ENCODE measurements at regions not wholly inside any gene's neighbourhood (a gene's known extent, or its start where the extent isn't known, plus 50 kb on each side); places are given as distances from the start of the nearest gene placed in this dataset.
A peak's percentile ranks its signal among the peaks of the same experiment; 100 is the strongest.

DNA sequence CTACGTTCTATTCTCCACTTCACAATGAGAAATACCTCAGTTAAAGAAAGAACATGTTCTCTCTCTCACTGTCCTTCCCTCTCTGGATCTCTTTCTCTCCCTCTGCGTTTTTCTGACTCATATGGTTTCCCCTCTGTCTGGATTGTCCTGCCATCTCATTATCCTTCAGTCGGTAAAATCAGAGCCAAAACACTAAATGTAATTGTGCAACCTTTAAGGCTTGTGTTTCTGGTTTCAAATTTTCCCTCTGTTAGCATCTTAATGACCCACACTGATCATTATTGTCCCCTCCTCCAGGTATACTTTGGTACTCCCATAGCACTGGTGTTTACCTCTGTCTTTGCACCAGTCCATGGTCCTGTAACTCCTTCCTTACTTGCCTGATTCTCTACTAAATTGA, 509.4 kb upstream of the C9orf72 start:
- H3K27ac ChIP-seq: no peak overlapping the region
- TF ChIP-seq, protein P1, sequence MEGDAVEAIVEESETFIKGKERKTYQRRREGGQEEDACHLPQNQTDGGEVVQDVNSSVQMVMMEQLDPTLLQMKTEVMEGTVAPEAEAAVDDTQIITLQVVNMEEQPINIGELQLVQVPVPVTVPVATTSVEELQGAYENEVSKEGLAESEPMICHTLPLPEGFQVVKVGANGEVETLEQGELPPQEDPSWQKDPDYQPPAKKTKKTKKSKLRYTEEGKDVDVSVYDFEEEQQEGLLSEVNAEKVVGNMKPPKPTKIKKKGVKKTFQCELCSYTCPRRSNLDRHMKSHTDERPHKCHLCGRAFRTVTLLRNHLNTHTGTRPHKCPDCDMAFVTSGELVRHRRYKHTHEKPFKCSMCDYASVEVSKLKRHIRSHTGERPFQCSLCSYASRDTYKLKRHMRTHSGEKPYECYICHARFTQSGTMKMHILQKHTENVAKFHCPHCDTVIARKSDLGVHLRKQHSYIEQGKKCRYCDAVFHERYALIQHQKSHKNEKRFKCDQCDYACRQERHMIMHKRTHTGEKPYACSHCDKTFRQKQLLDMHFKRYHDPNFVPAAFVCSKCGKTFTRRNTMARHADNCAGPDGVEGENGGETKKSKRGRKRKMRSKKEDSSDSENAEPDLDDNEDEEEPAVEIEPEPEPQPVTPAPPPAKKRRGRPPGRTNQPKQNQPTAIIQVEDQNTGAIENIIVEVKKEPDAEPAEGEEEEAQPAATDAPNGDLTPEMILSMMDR (conservative IDR thresholded peaks at IDR 0.05; ENCODE audit: low read depth): no peak
- POLR2A ChIA-PET (ENCODE audit: low non-redundant PET): no interaction called here
- CTCF ChIA-PET: no interaction called here
- no peak for DNase-seq (ENCODE audit: low spot score)

DNA sequence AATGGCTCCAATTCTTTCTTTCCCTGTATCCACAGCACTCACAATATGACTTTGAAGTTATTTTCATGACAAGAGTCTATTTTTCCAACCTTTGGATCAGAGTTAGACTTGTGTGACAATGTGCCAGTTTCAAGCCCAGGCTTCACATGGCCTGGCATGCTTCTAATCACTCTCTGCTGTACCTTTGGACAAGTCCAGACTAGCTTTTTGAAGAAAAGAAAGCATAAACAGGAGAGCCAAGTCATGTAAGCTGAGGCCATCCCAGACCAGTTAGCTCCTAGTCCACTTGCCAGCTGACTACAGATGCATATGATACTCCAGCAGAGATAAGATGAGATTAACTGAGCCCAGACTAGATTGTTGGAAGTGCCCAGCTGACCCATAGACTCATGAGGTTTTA, 513.6 kb upstream of the C9orf72 start:
- POLR2A ChIA-PET (ENCODE audit: low non-redundant PET): no interaction called here

DNA sequence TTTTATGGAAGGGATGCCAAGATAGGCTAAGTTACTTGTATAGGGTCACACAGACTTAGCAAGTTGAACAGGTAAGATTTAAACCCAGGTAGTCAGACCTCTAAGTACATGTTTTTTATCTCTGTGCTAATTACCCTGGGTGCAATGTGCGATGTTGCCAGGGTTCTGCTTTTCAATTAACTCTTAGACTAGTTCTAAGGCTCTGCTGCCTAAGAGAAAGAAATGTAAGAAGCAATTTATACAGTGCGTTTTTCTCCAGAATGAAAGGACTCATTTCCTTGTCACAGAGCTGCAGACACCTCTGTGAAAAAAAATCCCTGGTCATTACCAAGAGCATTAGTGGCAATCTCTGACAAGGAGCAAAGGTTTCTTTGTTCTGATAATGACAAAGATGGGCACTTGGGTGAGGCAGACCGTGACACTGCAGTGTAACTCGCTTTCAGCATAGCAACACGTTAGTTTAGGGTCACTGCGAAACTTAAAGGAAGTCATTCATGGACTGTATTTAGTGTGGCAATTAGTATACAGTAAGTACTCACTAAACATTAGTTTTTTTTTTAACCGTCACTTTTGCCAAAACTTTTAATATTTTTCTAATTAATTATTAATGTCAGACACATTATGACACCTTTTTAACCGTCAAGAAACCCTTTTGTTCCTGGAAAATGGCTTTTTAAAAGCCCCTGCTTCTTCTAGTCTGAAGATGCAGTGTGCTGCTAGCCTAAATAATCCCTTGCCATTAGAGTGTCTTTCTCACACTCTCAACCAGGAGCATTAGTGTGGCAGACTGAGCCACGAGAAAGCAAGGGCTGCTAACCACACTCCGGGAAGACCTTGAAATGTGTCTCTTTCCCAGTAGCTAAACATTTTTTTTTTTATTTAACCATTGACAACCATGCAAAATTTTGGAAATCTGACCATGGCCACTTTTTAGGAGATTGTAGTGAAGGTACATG, 520.0 kb upstream of the C9orf72 start:
- POLR2A ChIA-PET (ENCODE audit: low non-redundant PET): no interaction called here
- CTCF ChIA-PET: no interaction called here
- H3K27ac ChIP-seq: no peak overlapping the region
- no peak for DNase-seq (ENCODE audit: low spot score)
- TF ChIP-seq, protein P1 (conservative IDR thresholded peaks at IDR 0.05; ENCODE audit: low read depth): no peak

More for the DNA sequence above, 513.6 kb upstream of the C9orf72 start:
- TF ChIP-seq, protein P1 (conservative IDR thresholded peaks at IDR 0.05; ENCODE audit: low read depth): no peak
- DNase-seq (ENCODE audit: low spot score): peak; percentile 17
- no peak overlapping the region for H3K27ac ChIP-seq
- CTCF ChIA-PET: no interaction called here

DNA sequence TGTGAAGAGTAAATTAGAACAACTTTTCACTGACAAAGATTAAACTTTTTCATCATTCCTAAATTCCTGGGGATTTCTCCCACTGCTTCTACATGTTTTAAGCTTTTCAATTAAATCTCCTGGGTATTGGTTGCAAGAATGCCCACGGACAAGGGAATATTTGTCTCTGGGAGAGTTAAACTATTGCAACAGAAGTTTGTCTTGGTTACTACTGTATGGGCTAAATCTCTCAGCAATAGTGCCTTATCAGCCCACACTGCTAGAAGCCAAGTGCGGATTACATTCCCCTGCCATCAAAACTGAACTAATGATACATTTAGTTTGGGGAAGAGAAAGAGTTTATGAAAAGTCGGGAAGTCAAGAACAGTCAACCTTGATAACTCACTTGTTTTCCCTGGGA, 528.2 kb upstream of the C9orf72 start:
- no peak overlapping the region for H3K27ac ChIP-seq
- TF ChIP-seq, protein P1 (conservative IDR thresholded peaks at IDR 0.05; ENCODE audit: low read depth): no peak
- POLR2A ChIA-PET (ENCODE audit: low non-redundant PET): no interaction called here
- no peak for DNase-seq (ENCODE audit: low spot score)
- CTCF ChIA-PET: no interaction called here

DNA sequence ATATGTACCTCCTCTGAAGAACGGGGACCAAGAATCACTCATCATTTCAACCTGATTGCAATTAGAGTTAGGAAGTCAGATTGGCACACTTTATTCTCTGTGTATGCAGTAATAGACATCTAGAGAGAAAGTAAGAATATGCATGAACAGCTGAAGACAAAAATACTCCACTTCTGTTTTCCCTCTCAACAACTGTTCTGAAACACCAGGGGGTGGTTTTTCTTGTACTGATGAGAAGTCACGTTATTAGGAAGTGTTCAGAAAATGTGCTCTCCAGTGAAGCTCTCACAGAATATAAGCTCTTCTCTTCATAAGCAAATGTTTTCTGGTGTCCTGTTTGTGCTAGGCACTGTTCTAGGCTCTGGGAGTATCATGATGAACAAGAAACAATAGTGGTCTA, 531.7 kb upstream of the C9orf72 start:
- H3K27ac ChIP-seq: no peak overlapping the region
- TF ChIP-seq, protein P1 (conservative IDR thresholded peaks at IDR 0.05; ENCODE audit: low read depth): no peak
- POLR2A ChIA-PET (ENCODE audit: low non-redundant PET): no interaction called here
- CTCF ChIA-PET: no interaction called here
- DNase-seq (ENCODE audit: low spot score): no peak

DNA sequence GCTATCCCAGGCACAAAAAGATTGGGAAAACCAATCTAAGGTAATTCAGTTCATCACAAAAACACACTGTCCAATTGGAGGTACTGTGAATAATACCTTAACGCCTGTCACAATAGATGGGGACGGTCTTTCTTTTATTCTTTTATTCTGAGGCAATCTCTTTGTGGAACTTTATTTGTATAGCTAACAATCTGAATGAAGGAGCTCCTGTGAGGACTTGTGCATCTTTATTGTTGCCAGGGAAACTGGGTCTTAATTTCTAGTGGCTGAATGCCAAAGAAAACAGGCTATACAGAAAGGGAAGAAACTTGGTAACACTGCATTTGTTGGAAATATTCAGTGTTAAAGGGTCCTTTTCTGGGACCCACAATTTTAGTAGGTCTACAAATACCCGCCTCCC, 546.9 kb upstream of the C9orf72 start:
- ChIA-PET CTCF (no interaction called here), POLR2A (ENCODE audit: low non-redundant PET) (no interaction called here)
- H3K27ac ChIP-seq: no peak overlapping the region
- no peak for DNase-seq (ENCODE audit: low spot score)
- TF ChIP-seq, protein P1 (conservative IDR thresholded peaks at IDR 0.05; ENCODE audit: low read depth): no peak

Measured in RWPE1 (cell line).